H9 (cell line): ENCODE measurements at regions not wholly inside any gene's neighbourhood (a gene's known extent, or its start where the extent isn't known, plus 50 kb on each side); places are given as distances from the start of the nearest gene placed in this dataset.

Source experiments
- DNase-seq: peaks from one replicate; pipeline ENCODE4 v3.0.0-alpha.2; 2017
- H2AFZ ChIP-seq: one replicate; pipeline ENCODE4 v1.6.1; 2013; ENCODE audit warnings: mild to moderate bottlenecking, low read length, control low read depth, moderate library complexity
- H2AK5ac ChIP-seq: 2 replicates; pipeline ENCODE4 v1.6.1; 2013; ENCODE audit warnings: low read length, control low read depth, mixed read lengths; ENCODE audit not compliant: insufficient read length
- H2BK120ac ChIP-seq: one replicate; pipeline ENCODE4 v1.6.1; 2013; ENCODE audit warnings: low read depth, mild to moderate bottlenecking, low read length, control low read depth, inconsistent platforms; ENCODE audit not compliant: poor library complexity, severe bottlenecking
- H2BK12ac ChIP-seq: 2 replicates; pipeline ENCODE4 v1.6.1; 2013; ENCODE audit warnings: low read length, control low read depth, mixed read lengths, low read depth; ENCODE audit not compliant: insufficient read length
- H2BK15ac ChIP-seq: 2 replicates; pipeline ENCODE4 v1.6.1; 2013; ENCODE audit warnings: low read depth, low read length, control low read depth
- H2BK20ac ChIP-seq: one replicate; pipeline ENCODE4 v1.6.1; 2013; ENCODE audit warnings: low read depth, mild to moderate bottlenecking, low read length, control low read depth, inconsistent platforms; ENCODE audit not compliant: poor library complexity, severe bottlenecking
- H2BK5ac ChIP-seq: 2 replicates; pipeline ENCODE4 v1.6.1; 2013; ENCODE audit warnings: low read length, control low read depth, mixed read lengths; ENCODE audit not compliant: insufficient read length
- H3K14ac ChIP-seq: 2 replicates; pipeline ENCODE4 v1.6.1; 2013; ENCODE audit warnings: low read length, control low read depth; ENCODE audit not compliant: insufficient read depth
- H3K18ac ChIP-seq: 2 replicates; pipeline ENCODE4 v1.6.1; 2013; ENCODE audit warnings: low read depth, mild to moderate bottlenecking, mixed read lengths, low read length, control low read depth; ENCODE audit not compliant: insufficient read length
- H3K23ac ChIP-seq: 2 replicates; pipeline ENCODE4 v1.6.1; 2013; ENCODE audit warnings: low read length, control low read depth, mixed read lengths, low read depth; ENCODE audit not compliant: insufficient read length
- H3K23me2 ChIP-seq: 2 replicates; pipeline ENCODE4 v1.6.1; 2013; ENCODE audit warnings: low read depth, mild to moderate bottlenecking, mixed read lengths, low read length, control low read depth; ENCODE audit not compliant: insufficient read length, poor library complexity, severe bottlenecking
- H3K27ac ChIP-seq: 2 replicates; pipeline ENCODE4 v1.5.1; 2013; ENCODE audit warnings: low read length, control low read depth, mixed read lengths, low read depth; ENCODE audit not compliant: insufficient read length
- H3K27me3 ChIP-seq: 2 replicates; pipeline ENCODE4 v1.6.1; 2013; ENCODE audit warnings: low read length, control low read depth, inconsistent platforms; ENCODE audit not compliant: insufficient read depth
- H3K4ac ChIP-seq: 2 replicates; pipeline ENCODE4 v1.6.1; 2013; ENCODE audit warnings: low read depth, mild to moderate bottlenecking, control low read depth, inconsistent platforms, low read length, moderate library complexity
- H3K4me1 ChIP-seq: 2 replicates; pipeline ENCODE4 v1.6.1; 2013; ENCODE audit warnings: low read length, control low read depth, inconsistent platforms; ENCODE audit not compliant: insufficient read depth
- H3K4me2 ChIP-seq: 2 replicates; pipeline ENCODE4 v1.6.1; 2013; ENCODE audit warnings: low read length, control low read depth, mixed read lengths; ENCODE audit not compliant: insufficient read length, insufficient read depth
- H3K56ac ChIP-seq: 2 replicates; pipeline ENCODE4 v1.6.1; 2013; ENCODE audit warnings: low read depth, mild to moderate bottlenecking, mixed read lengths, low read length, control low read depth; ENCODE audit not compliant: insufficient read length
- H3K79me1 ChIP-seq: 2 replicates; pipeline ENCODE4 v1.6.1; 2013; ENCODE audit warnings: low read depth, mild to moderate bottlenecking, moderate library complexity, low read length, control low read depth, inconsistent platforms; ENCODE audit not compliant: insufficient read depth, poor library complexity, severe bottlenecking
- H3K79me2 ChIP-seq: 2 replicates; pipeline ENCODE4 v1.6.1; 2013; ENCODE audit warnings: low read length, control low read depth, inconsistent platforms; ENCODE audit not compliant: insufficient read depth
- H3K9ac ChIP-seq: 2 replicates; pipeline ENCODE4 v1.6.1; 2013; ENCODE audit warnings: low read length, control low read depth, mixed read lengths; ENCODE audit not compliant: insufficient read length; ENCODE audit errors: extremely low read depth
- H3K9me3 ChIP-seq: one replicate; pipeline ENCODE4 v1.6.1; 2013; ENCODE audit warnings: low read depth, low read length, inconsistent platforms; ENCODE audit not compliant: control insufficient read depth
- H3T11ph ChIP-seq: one replicate; pipeline ENCODE4 v1.6.1; 2013; ENCODE audit warnings: mild to moderate bottlenecking, low read length, control low read depth, inconsistent platforms
- H4K20me1 ChIP-seq: one replicate; pipeline ENCODE4 v1.6.1; 2013; ENCODE audit not compliant: control insufficient read depth, insufficient read length, insufficient read depth
- H4K5ac ChIP-seq: 2 replicates; pipeline ENCODE4 v1.6.1; 2013; ENCODE audit warnings: low read depth, mild to moderate bottlenecking, mixed read lengths, low read length, control low read depth; ENCODE audit not compliant: insufficient read length
- H4K8ac ChIP-seq: replicated peaks from 2 replicates; pipeline ENCODE4 v1.6.1; 2013; ENCODE audit warnings: low read length, control low read depth, mixed read lengths, low read depth; ENCODE audit not compliant: insufficient read length
- H4K91ac ChIP-seq: 2 replicates; pipeline ENCODE4 v1.6.1; 2013; ENCODE audit warnings: low read depth, mild to moderate bottlenecking, moderate library complexity, mixed read lengths, low read length, control low read depth; ENCODE audit not compliant: insufficient read length
- H3K27ac Mint-ChIP-seq, 3 experiments: 2 replicates in 2 of 3; 3 replicates in 1 of 3; pipeline ENCODE4 v1.8.0; 2020 to 2021; ENCODE audit warnings: mixed read lengths in 3 of 3, mild to moderate bottlenecking in 1 of 3, moderate library complexity in 1 of 3
- H3K27me3 Mint-ChIP-seq: 2 replicates; pipeline ENCODE4 v1.8.0; 2021; ENCODE audit warnings: low read depth, mild to moderate bottlenecking, moderate library complexity, mixed read lengths
- H3K36me3 Mint-ChIP-seq, 3 experiments: 2 replicates in 2 of 3; 3 replicates in 1 of 3; pipeline ENCODE4 v1.8.0; 2020 to 2021; ENCODE audit warnings: low read depth in 3 of 3, mixed read lengths in 3 of 3; ENCODE audit not compliant: insufficient read depth in 1 of 3
- H3K4me1 Mint-ChIP-seq, 2 experiments: 2 replicates each; pipeline ENCODE4 v1.8.0; 2020; ENCODE audit warnings: mixed read lengths in 2 of 2
- H3K4me3 Mint-ChIP-seq, 2 experiments: 2 replicates in 1 of 2; 3 replicates in 1 of 2; pipeline ENCODE4 v1.8.0; 2020 to 2021; ENCODE audit warnings: mild to moderate bottlenecking in 2 of 2, mixed read lengths in 2 of 2, moderate library complexity in 1 of 2
- H3K9me3 Mint-ChIP-seq, 2 experiments: 2 replicates in 1 of 2; 3 replicates in 1 of 2; pipeline ENCODE4 v1.8.0; 2020; ENCODE audit warnings: mild to moderate bottlenecking in 2 of 2, mixed read lengths in 2 of 2, moderate library complexity in 1 of 2
- WGBS: extraction: QIAGEN DNeasy Blood & Tissue Kit; methylation state at CpG from one replicate; pipeline ENCODE4 v1.1.7; 2013; ENCODE audit warnings: missing lambda C conversion rate, low lambda C conversion rate, mixed read lengths; ENCODE audit not compliant: insufficient read length; ENCODE audit errors: extremely low coverage; 5-methylcytosine and 5-hydroxymethylcytosine counted together
- TF ChIP-seq, protein P1 (sequence below): fragments of 200-600 bp; sonication (generic); conservative IDR thresholded peaks from 3 replicates; pipeline ENCODE4 v1.8.0; 2021; ENCODE audit warnings: antibody characterized with exemption, mild to moderate bottlenecking

DNA sequence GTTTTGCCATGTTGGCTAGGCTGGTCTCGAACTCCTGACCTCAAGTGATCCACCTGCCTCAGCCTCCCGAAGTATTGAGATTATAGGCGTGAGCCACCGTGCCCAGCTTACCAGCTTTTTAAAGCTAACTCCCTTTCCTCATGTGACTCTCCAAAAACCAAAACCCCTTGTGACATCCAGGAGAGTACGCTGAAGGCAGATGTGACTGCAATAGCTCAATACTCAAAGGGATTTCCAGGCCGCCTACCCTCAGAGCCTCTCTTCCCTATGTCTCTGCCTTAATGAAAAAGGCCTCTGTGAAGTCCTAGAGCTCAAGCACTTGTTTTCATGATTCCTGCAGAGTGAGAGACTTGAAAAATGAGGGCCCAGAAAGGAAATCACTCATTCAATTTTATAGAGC, 82.6 kb downstream of the TEX35 start:
- H3K79me1 ChIP-seq, result no peaks in the 10 kb centered on the region
- Mint-ChIP-seq H3K36me3 (peaks cover 0 to 15% (median 3%) of the 10 kb centered on the region in 3 experiments; a peak in 5 of 7 replicates), H3K27ac (no peak overlapping the region), H3K4me1 (peaks cover 4 to 10% of the 10 kb centered on the region in 2 experiments), H3K4me3 (no peak overlapping the region), H3K27me3 (peaks cover 10% of the 10 kb centered on the region), H3K9me3 (peaks cover 12 to 13% of the 10 kb centered on the region in 2 experiments)
- H3K18ac ChIP-seq, result no peak overlapping the region
- H3K9ac ChIP-seq, result no peak overlapping the region
- no peak overlapping the region for H4K8ac ChIP-seq
- H3K4ac ChIP-seq, result no peak overlapping the region
- no peaks in the 10 kb centered on the region for H3K9me3 ChIP-seq
- DNase-seq, result no peak
- no peak overlapping the region for H4K91ac ChIP-seq
- no peak overlapping the region for H2AK5ac ChIP-seq
- H4K5ac ChIP-seq, result no peak overlapping the region
- no peaks in the 10 kb centered on the region for H3K27me3 ChIP-seq
- no peaks in the 10 kb centered on the region for H3K23me2 ChIP-seq
- no peak overlapping the region for H2BK15ac ChIP-seq
- no peak overlapping the region for H2BK20ac ChIP-seq
- H3K14ac ChIP-seq, result no peak overlapping the region
- no CpG with 5 or more reads among the region's 6 CpGs for WGBS
- H3K56ac ChIP-seq, result no peak overlapping the region
- H2BK5ac ChIP-seq, result no peak overlapping the region
- TF ChIP-seq, protein P1, sequence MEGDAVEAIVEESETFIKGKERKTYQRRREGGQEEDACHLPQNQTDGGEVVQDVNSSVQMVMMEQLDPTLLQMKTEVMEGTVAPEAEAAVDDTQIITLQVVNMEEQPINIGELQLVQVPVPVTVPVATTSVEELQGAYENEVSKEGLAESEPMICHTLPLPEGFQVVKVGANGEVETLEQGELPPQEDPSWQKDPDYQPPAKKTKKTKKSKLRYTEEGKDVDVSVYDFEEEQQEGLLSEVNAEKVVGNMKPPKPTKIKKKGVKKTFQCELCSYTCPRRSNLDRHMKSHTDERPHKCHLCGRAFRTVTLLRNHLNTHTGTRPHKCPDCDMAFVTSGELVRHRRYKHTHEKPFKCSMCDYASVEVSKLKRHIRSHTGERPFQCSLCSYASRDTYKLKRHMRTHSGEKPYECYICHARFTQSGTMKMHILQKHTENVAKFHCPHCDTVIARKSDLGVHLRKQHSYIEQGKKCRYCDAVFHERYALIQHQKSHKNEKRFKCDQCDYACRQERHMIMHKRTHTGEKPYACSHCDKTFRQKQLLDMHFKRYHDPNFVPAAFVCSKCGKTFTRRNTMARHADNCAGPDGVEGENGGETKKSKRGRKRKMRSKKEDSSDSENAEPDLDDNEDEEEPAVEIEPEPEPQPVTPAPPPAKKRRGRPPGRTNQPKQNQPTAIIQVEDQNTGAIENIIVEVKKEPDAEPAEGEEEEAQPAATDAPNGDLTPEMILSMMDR, result no peak
- no peak overlapping the region for H3K23ac ChIP-seq
- H4K20me1 ChIP-seq, result no peaks in the 10 kb centered on the region
- H2BK12ac ChIP-seq, result no peak overlapping the region
- H3T11ph ChIP-seq, result no peak overlapping the region
- H3K4me1 ChIP-seq, result no peaks in the 10 kb centered on the region
- no peak overlapping the region for H2AFZ ChIP-seq
- no peak overlapping the region for H3K4me2 ChIP-seq
- no peak overlapping the region for H2BK120ac ChIP-seq
- H3K79me2 ChIP-seq, result no peaks in the 10 kb centered on the region
- H3K27ac ChIP-seq, result no peak overlapping the region
